GM18520 (cell line): ENCODE measurements at regions not wholly inside any gene's neighbourhood (a gene's known extent, or its start where the extent isn't known, plus 50 kb on each side); places are given as distances from the start of the nearest gene placed in this dataset.

ENCODE experiments used
- ATAC-seq: cut with Tn5 transposase; IDR thresholded peaks from one replicate; pipeline ENCODE4 v1.9.1; 2021; ENCODE audit not compliant: unreplicated experiment

GRCh38 chr2:211061612-211062296, 505.4 kb downstream of the CPS1 start:
- ATAC-seq = no peak

GRCh38 chr2:211062297-211062612, 505.9 kb downstream of the CPS1 start:
- ATAC-seq = no peak

- ATAC-seq = no peak
These were observed 510.6 kb downstream of the CPS1 start for GRCh38 chr2:211067029-211067428.

DNA sequence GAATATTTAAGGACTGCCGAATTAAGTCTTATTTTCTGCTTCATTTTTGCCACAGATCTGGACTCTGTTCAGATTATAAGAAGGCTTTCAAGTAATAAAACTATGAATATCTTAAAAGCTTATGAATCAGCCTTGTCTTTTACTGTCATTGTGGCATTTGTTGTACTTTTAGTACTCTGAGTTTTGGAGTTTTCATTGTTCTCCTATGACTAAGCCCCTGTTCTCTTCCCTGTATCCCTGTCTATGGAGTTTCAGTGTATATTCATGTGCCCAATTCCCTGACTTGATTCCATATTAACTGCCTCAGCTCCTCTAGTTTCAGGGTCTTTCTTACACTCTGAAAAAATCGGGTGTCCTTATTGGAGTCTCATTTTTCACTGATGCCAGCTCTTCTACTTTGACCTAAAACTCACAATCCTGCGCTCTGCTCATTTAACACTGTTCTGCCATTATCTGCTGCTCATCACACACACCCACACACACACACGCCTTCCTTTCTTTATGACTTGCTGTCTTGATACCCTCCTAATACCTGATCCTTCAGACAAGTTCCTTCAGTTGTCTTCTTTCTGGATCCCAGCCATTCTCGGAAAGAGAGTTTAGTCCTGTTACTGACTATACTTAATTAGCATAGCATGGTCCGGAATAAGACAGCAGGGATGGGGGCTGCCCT, 511.8 kb downstream of the CPS1 start:
- ATAC-seq = no peak

DNA sequence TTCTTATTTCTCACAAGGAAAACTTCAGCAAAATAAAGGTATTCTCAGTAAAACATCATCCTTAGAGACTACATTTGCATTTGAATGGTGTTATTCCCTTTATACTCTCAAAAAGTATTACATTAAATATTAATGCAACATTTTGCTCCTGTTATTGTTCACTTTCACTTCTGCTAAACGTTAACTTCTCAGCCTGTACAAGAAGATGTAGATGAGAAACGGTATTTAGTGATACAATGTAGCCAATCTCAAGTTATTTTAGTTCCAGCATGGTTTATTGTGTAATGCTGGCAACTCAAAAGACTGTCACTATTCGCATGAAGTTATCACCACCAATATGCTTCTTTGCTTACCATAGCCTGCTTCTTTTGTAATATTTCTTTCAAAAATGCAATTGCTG, 514.1 kb downstream of the CPS1 start:
- ATAC-seq = no peak

- ATAC-seq = no peak
These were observed 520.9 kb downstream of the CPS1 start for GRCh38 chr2:211077216-211077767.

DNA sequence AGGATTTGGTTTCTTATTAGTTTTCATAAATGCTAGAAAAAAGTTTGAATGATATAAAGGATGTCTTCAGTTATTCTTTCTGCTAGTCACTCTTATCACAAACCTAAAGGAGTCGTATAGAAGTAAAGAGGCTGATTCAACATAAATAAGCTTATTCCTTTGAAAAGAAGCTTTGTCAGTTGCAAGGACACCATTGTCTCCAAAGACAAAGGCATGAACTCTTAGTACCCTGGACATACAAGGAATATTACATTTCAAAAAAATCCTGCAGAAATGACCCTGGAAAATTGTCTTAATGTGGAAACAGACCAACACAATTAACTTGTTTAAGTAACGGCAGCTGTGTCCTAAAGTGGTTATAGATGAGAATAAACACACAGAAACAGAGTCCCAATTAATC, 528.0 kb downstream of the CPS1 start:
- no peak for ATAC-seq

GRCh38 chr2:211085056-211085680, 528.8 kb downstream of the CPS1 start:
- no peak for ATAC-seq

GRCh38 chr2:211086049-211086448, 529.6 kb downstream of the CPS1 start:
- ATAC-seq = no peak

DNA sequence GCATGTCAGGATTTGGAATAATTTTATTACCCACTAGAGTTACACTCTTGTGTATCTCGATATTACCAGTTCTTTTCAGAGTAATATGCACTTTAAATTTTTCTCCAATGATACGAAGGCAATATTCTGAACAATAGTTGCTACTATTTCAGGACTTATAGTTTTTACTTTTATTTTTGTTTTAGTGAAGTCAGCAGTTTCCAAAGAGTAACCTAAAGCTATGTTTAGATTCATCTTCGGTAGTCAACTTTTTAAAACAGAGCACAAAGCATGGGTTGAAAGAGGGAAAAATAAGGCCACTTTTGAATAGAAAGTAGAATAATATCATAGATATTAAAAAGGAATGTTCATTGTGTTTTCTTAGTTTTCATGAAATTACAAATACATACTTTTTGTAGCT, 532.7 kb downstream of the CPS1 start:
- ATAC-seq = no peak

DNA sequence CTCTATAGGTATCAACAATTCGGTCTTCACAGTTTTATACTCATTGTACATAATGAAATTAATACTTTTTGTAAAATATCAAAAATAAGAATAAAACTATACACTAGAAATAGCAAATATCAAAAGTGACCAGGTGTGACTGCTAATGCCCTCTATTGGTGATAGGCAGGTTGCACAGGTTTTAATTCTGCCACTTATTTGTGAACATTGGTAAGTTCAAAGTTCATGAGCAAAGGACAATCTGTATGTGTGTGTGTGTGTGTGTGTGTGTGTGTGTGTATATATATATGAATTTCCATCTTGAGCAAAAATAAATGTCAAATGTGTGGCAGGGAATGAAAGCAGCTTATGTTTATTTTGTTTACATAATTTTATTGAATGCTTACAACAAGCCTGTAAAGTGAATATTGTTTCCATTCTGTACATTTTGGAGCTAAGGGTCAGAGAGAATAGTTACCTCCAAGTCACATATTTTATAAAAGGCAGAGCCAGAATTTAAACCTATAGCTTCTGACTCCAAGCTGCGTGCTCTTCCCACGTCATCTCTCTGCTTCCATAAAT, 537.4 kb downstream of the CPS1 start:
- ATAC-seq = no peak

DNA sequence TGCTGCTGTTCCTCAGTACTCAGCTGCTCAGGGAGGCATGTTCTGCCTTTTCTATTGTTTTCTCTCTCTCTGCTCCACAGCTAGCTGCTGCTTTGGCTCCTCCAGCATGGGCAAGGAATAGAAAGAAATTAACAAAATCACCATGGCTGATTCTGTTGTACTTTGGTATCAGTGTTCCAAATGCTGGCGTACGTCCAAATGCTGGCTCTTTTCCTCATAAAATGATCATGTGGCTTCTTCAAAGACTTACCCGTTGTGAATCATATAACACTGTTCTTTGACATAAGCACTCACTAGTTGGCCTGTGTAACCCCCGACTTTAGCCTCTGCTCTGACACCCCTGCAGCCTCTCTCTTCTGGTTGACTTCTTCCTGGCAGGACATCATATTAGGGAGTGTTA, 547.6 kb downstream of the CPS1 start:
- ATAC-seq = no peak

- no peak for ATAC-seq
These were observed 557.2 kb downstream of the CPS1 start for GRCh38 chr2:211113334-211114175.

DNA sequence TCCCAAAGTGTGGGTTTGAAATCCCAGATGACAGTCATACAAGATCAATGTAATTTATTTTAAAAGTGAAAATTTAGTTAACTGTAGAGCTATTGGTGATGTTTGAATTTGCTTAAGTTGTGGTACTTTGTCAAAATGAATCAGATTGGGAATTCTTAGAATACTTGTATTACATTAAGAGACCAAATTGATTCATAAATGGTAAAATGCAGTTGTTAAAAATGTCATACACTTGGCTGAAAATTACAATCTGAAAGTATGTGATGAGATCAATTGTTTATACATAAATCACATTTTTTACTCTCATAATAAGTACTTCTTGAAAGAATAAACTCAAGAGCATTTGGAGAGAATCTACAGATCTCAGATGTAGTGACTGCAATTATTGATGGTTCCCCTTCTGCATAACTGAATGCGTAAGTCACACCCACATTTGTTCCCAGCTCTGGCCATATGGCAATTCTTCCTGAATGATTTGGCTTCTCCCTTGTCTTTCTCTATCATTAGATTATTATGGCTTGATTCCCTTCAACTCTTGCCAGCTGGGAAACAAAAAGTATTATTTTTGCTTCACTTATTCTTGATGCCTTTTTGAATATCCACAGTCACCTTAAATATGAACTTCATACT, 558.5 kb downstream of the CPS1 start:
- ATAC-seq = no peak

GRCh38 chr2:211117026-211117425, 560.6 kb downstream of the CPS1 start:
- no peak for ATAC-seq

DNA sequence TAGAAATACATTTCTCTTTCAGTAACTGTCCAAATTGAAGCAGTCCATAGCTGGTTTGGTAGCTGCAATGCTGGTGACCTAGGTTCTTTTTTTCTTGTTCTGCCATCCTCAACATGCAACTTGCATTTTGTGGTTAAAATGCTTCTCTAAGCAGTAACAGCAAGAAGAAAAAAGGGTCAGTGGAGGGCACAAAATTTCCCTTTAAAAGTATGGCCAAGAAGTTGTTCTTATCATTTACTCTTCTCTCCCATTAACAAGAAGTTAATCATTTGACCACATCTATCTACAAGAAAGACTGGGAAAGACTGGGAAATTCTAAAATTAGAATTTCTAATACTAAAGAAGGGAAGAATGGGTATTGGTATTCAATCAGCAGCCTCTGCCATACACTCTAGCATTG, 569.9 kb downstream of the CPS1 start:
- ATAC-seq = no peak

GRCh38 chr2:211127501-211127900, 571.1 kb downstream of the CPS1 start:
- ATAC-seq = no peak

DNA sequence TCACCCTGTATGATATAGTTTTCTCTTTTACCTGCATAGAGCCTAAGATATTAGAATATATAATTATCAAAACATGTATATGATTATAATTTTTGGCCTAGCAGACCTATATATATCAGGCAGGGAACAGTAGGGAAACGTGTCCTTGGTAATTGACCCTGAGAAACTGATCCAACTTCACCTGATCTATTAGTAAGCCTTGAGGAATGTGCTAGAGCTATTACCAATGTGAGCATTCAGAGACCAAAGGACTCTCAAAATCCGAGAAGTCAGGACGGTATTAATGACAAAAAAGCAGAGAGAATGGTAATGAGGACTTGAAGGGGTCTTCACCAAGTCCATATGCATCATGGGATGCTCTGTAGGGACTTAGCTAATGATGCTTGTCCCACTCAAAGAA, 571.9 kb downstream of the CPS1 start:
- no peak for ATAC-seq

DNA sequence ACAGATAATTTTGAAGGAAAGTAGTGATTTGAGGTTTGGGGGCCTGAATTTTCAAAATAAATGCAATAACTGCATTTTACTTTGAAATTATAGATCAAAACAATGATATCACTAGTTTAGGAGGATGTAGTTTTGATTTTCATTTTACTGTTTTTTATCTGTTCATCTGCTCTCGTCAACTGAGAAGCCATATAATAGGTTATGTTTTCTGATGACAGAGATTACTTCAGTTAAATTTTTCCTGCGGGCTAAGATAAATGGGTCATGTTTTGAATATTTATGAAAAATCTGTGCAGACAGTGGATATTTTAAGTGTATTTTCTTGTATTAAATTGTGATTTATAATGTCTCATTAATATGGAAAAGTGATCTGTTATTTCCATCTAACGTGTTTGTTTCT, 573.4 kb downstream of the CPS1 start:
- ATAC-seq = no peak

GRCh38 chr2:211132046-211132445, 575.6 kb downstream of the CPS1 start:
- ATAC-seq = no peak

DNA sequence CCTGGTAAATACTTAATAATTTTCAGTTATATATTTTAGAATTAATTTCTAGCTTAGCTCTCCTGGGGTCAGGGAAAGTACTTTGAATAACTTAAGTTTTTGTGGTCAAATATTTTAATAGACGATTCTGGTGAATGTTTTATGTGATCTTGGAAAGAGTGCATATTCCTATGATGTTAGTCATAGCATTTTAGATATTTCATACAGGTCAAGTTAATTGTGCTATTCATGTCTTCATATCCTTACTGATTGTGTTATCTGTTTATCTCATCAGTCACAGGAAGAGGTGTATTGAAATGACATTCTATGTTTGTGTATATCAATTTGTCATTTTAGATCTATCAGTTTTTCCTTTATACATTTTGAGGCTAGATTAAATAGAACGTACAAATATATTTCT, 576.2 kb downstream of the CPS1 start:
- no peak for ATAC-seq
